ENCODE measurements at regions not wholly inside any gene's neighbourhood (a gene's known extent, or its start where the extent isn't known, plus 50 kb on each side); places are given as distances from the start of the nearest gene placed in this dataset.

DNA sequence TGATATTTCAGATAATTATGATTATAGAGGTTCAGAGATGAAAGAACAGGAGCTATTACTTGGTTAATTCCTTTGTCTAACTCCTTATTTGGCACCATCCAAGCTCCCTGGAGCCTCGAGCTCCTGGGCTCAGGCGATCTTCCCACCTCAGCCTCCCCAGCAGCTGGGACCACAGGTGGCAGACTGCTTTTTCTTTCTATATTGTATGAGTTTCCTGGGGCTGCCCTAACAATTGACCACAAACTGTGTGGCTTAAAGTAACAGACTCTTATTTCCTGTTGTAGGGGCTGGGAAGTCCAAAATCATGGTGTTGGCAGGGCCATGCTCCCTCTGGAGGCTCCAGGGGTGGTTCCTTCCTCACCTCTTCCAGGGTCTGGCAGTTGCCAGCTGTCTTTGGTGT is 163.3 kb upstream of the ADCY1 start:
- ChIA-PET POLR2A (no interaction called here), CTCF (no interaction called here)
- no peak for DNase-seq
- H3K27me3 Mint-ChIP-seq (ENCODE audit: insufficient read depth, unreplicated experiment): peaks cover 5% of the 10 kb centered on the region
- H3K4me3 ChIP-seq (ENCODE audit: low read depth, low read length): no peak overlapping the region
- no peak overlapping the region for H3K4me3 Mint-ChIP-seq (ENCODE audit: unreplicated experiment)
- TF ChIP-seq, protein P1, sequence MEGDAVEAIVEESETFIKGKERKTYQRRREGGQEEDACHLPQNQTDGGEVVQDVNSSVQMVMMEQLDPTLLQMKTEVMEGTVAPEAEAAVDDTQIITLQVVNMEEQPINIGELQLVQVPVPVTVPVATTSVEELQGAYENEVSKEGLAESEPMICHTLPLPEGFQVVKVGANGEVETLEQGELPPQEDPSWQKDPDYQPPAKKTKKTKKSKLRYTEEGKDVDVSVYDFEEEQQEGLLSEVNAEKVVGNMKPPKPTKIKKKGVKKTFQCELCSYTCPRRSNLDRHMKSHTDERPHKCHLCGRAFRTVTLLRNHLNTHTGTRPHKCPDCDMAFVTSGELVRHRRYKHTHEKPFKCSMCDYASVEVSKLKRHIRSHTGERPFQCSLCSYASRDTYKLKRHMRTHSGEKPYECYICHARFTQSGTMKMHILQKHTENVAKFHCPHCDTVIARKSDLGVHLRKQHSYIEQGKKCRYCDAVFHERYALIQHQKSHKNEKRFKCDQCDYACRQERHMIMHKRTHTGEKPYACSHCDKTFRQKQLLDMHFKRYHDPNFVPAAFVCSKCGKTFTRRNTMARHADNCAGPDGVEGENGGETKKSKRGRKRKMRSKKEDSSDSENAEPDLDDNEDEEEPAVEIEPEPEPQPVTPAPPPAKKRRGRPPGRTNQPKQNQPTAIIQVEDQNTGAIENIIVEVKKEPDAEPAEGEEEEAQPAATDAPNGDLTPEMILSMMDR (IDR thresholded peaks at IDR 0.05; ENCODE audit: insufficient read depth in 1 of 2, low read depth in 1 of 2, low read length in 1 of 2, severe bottlenecking in 1 of 2, unreplicated experiment in 1 of 2): no peak
- peaks cover 11% of the 10 kb centered on the region for H3K9me3 Mint-ChIP-seq (ENCODE audit: unreplicated experiment)
- no peaks in the 10 kb centered on the region for H3K9me3 ChIP-seq
- H3K36me3 Mint-ChIP-seq (ENCODE audit: insufficient read depth, unreplicated experiment): no peaks in the 10 kb centered on the region
- H3K27me3 ChIP-seq (replicated peaks; ENCODE audit: control insufficient read depth, insufficient read depth, low read length): no peaks in the 10 kb centered on the region
- no peaks in the 10 kb centered on the region for H3K4me1 ChIP-seq
- intact Hi-C loops (cut with micrococcal nuclease; ENCODE audit: unreplicated experiment): no loop called here
- H3K4me1 Mint-ChIP-seq (ENCODE audit: low read depth, unreplicated experiment): no peaks in the 10 kb centered on the region
- H3K27ac Mint-ChIP-seq (ENCODE audit: unreplicated experiment): no peak overlapping the region
- no TSS peak for BruUV-seq (replicated peaks)
- no peaks in the 10 kb centered on the region for H3K36me3 ChIP-seq (ENCODE audit: control insufficient read depth, insufficient read depth, low read length)

DNA sequence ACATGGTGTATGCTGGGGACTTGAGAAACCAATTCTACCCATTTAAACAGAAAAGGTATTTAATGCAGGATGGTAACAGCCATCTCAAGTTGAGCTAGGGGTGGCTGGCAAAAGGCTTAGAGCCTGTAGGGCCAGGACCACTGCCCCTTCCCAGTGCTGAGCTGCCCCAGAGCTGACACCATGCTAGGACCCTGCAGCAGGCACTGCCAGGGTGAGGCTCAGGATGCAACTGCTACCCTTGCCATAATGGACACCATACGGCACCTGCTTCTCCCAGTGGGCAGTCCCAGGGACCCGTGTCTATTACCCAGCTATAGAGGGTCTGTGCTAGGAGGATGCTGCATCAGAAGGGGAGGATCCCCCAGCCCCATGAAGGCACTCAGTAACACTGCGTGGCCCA is 160.7 kb upstream of the ADCY1 start:
- H3K27me3 Mint-ChIP-seq (ENCODE audit: insufficient read depth, unreplicated experiment): peaks cover 3% of the 10 kb centered on the region
- intact Hi-C loops (cut with micrococcal nuclease; ENCODE audit: unreplicated experiment): no loop called here

DNA sequence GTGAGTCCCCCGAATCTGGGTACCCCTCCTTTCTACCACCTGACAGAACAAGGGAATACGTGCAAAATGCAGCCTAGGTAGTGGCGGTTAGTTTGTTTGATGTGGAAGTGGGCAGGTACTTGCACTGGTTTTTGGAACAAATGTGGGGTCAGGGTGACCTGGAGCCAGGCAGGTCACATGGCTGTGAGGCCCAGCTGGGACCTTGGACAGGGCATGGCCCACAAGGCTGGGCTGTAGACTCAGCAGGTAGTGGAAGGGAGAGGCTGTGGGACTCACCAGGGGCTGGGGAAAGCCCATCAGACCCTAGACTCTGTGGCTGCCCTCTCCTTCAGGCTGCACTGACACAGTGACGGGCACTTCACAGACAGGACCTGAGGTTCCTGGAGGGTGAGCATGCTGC is 159.9 kb upstream of the ADCY1 start:
- H3K4me3 ChIP-seq (ENCODE audit: low read depth, low read length): no peak overlapping the region
- Mint-ChIP-seq H3K36me3 (ENCODE audit: insufficient read depth, unreplicated experiment) (no peaks in the 10 kb centered on the region), H3K4me3 (ENCODE audit: unreplicated experiment) (no peak overlapping the region), H3K4me1 (ENCODE audit: low read depth, unreplicated experiment) (no peaks in the 10 kb centered on the region), H3K27ac (ENCODE audit: unreplicated experiment) (no peak overlapping the region), H3K27me3 (ENCODE audit: insufficient read depth, unreplicated experiment) (peaks cover 3% of the 10 kb centered on the region), H3K9me3 (ENCODE audit: unreplicated experiment) (peaks cover 11% of the 10 kb centered on the region)
- no peak for DNase-seq
- no peaks in the 10 kb centered on the region for H3K36me3 ChIP-seq (ENCODE audit: control insufficient read depth, insufficient read depth, low read length)
- no TSS peak for BruUV-seq (replicated peaks)
- TF ChIP-seq, protein P1 (IDR thresholded peaks at IDR 0.05; ENCODE audit: insufficient read depth in 1 of 2, low read depth in 1 of 2, low read length in 1 of 2, severe bottlenecking in 1 of 2, unreplicated experiment in 1 of 2): no peak
- ChIA-PET CTCF (no interaction called here), POLR2A (no interaction called here)
- no peaks in the 10 kb centered on the region for H3K4me1 ChIP-seq
- H3K9me3 ChIP-seq: no peaks in the 10 kb centered on the region
- H3K27me3 ChIP-seq (replicated peaks; ENCODE audit: control insufficient read depth, insufficient read depth, low read length): no peaks in the 10 kb centered on the region
- intact Hi-C loops (cut with micrococcal nuclease; ENCODE audit: unreplicated experiment): no loop called here

More for the DNA sequence above, 160.7 kb upstream of the ADCY1 start:
- Mint-ChIP-seq H3K4me3 (ENCODE audit: unreplicated experiment) (no peak overlapping the region), H3K9me3 (ENCODE audit: unreplicated experiment) (peaks cover 11% of the 10 kb centered on the region), H3K36me3 (ENCODE audit: insufficient read depth, unreplicated experiment) (no peaks in the 10 kb centered on the region), H3K27ac (ENCODE audit: unreplicated experiment) (no peak overlapping the region), H3K4me1 (ENCODE audit: low read depth, unreplicated experiment) (no peaks in the 10 kb centered on the region)
- ChIA-PET POLR2A (no interaction called here), CTCF (no interaction called here)
- TF ChIP-seq, protein P1 (IDR thresholded peaks at IDR 0.05; ENCODE audit: insufficient read depth in 1 of 2, low read depth in 1 of 2, low read length in 1 of 2, severe bottlenecking in 1 of 2, unreplicated experiment in 1 of 2): no peak
- no peaks in the 10 kb centered on the region for H3K9me3 ChIP-seq
- H3K4me3 ChIP-seq (ENCODE audit: low read depth, low read length): no peak overlapping the region
- no peaks in the 10 kb centered on the region for H3K36me3 ChIP-seq (ENCODE audit: control insufficient read depth, insufficient read depth, low read length)
- no peaks in the 10 kb centered on the region for H3K27me3 ChIP-seq (replicated peaks; ENCODE audit: control insufficient read depth, insufficient read depth, low read length)
- H3K4me1 ChIP-seq: no peaks in the 10 kb centered on the region
- no peak for DNase-seq
- no TSS peak for BruUV-seq (replicated peaks)

All from Caco-2 (cell line).